EH (cell line): ENCODE measurements at regions not wholly inside any gene's neighbourhood (a gene's known extent, or its start where the extent isn't known, plus 50 kb on each side); places are given as distances from the start of the nearest gene placed in this dataset.
"Not testable (repeated sequence)": the region's sequence is repeated elsewhere in the genome, so short reads cannot be mapped to it uniquely, and the experiment has no call there.

ENCODE experiments used
- DNase-seq: peaks from one replicate; pipeline ENCODE4 v3.0.0-alpha.2; 2015; ENCODE audit warnings: low read depth

GRCh38 chr10:77740396-77740795 is 102.8 kb upstream of the KCNMA1 start:
- DNase-seq, result not testable (repeated sequence)

- no peak for DNase-seq
Observed at GRCh38 chr10:77738496-77739158, 101.0 kb upstream of the KCNMA1 start.

GRCh38 chr10:77737608-77738007 is 100.0 kb upstream of the KCNMA1 start:
- DNase-seq, result peak; percentile 98

GRCh38 chr10:77735136-77735535 is 97.5 kb upstream of the KCNMA1 start:
- peak; percentile 38 for DNase-seq

- DNase-seq, result no peak
Observed at GRCh38 chr10:77732213-77733003, 94.8 kb upstream of the KCNMA1 start.

- DNase-seq, result no peak
Observed at GRCh38 chr10:77727481-77727880, 89.9 kb upstream of the KCNMA1 start.

- no peak for DNase-seq
Observed at GRCh38 chr10:77726732-77727131, 89.1 kb upstream of the KCNMA1 start.

- DNase-seq, result no peak
Observed at GRCh38 chr10:77726301-77726700, 88.7 kb upstream of the KCNMA1 start.

- DNase-seq, result no peak
Observed at GRCh38 chr10:77724820-77725219, 87.2 kb upstream of the KCNMA1 start.

GRCh38 chr10:77723376-77723775 is 85.8 kb upstream of the KCNMA1 start:
- no peak for DNase-seq

GRCh38 chr10:77722956-77723355 is 85.3 kb upstream of the KCNMA1 start:
- peak; percentile 87 for DNase-seq

- DNase-seq, result no peak
Observed at GRCh38 chr10:77721815-77722214, 84.2 kb upstream of the KCNMA1 start.

GRCh38 chr10:77718957-77719356 is 81.3 kb upstream of the KCNMA1 start:
- DNase-seq, result no peak

- not testable (repeated sequence) for DNase-seq
Observed at GRCh38 chr10:77718312-77718711, 80.7 kb upstream of the KCNMA1 start.

GRCh38 chr10:77717336-77717735 is 79.7 kb upstream of the KCNMA1 start:
- DNase-seq, result no peak

GRCh38 chr10:77716458-77717317 is 79.1 kb upstream of the KCNMA1 start:
- DNase-seq, result peak; percentile 34

- DNase-seq, result no peak
Observed at GRCh38 chr10:77715536-77715935, 77.9 kb upstream of the KCNMA1 start.

GRCh38 chr10:77715088-77715487 is 77.5 kb upstream of the KCNMA1 start:
- DNase-seq, result no peak

GRCh38 chr10:77713521-77714280 is 76.1 kb upstream of the KCNMA1 start:
- peak; percentile 72 for DNase-seq

GRCh38 chr10:77712207-77712606 is 74.6 kb upstream of the KCNMA1 start:
- DNase-seq, result no peak

- DNase-seq, result no peak
Observed at GRCh38 chr10:77711683-77712049, 74.1 kb upstream of the KCNMA1 start.
